ENCODE measurements at regions not wholly inside any gene's neighbourhood (a gene's known extent, or its start where the extent isn't known, plus 50 kb on each side); places are given as distances from the start of the nearest gene placed in this dataset.

DNA sequence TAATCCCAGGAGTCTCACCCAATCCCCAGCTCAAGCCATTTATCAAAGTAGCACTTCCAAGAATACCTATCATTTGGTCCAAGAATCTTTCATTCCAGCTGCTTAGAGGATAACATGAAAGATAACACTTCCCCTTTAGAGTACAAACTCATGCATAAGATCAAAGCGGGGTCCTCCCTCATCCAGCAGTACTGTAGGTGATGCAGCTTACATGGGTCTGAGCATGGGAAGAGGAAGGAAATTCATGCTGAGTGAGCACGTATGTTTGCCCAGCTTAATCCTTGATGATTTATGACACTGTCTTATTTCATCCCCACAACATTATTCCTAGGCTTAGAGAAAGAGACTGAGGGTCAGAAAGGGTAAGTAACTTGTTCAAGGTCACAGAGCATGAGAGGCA is 167.1 kb upstream of the GJB5 start:
- no peak for FAIRE-seq
- no peak for DNase-seq (ENCODE audit: insufficient read length, low spot score)
- TF ChIP-seq, protein P1, sequence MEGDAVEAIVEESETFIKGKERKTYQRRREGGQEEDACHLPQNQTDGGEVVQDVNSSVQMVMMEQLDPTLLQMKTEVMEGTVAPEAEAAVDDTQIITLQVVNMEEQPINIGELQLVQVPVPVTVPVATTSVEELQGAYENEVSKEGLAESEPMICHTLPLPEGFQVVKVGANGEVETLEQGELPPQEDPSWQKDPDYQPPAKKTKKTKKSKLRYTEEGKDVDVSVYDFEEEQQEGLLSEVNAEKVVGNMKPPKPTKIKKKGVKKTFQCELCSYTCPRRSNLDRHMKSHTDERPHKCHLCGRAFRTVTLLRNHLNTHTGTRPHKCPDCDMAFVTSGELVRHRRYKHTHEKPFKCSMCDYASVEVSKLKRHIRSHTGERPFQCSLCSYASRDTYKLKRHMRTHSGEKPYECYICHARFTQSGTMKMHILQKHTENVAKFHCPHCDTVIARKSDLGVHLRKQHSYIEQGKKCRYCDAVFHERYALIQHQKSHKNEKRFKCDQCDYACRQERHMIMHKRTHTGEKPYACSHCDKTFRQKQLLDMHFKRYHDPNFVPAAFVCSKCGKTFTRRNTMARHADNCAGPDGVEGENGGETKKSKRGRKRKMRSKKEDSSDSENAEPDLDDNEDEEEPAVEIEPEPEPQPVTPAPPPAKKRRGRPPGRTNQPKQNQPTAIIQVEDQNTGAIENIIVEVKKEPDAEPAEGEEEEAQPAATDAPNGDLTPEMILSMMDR (IDR thresholded peaks at IDR 0.05; ENCODE audit: insufficient read depth, missing control alignments): no peak

DNA sequence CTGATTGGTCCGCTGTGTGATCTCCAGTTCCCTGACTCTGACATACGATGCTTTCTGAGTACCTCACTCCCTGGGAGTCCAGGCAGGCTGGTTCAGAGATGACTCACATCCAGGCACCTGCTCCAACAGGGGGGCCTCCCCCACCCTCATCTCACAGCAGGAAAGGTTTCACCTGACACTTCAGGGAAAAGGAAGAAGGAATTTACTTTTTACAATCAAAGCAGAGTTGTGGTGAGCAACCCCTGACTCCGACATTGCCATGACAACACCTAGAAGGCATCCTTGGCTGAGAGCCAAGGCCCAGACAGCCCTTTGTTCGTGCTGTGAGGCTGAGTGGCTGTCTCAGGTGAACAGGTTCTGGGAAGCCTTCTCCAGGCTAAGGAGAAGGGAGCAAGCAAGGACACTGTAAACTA is 164.6 kb upstream of the GJB5 start:
- TF ChIP-seq, protein P1 (IDR thresholded peaks at IDR 0.05; ENCODE audit: insufficient read depth, missing control alignments): no peak
- DNase-seq (ENCODE audit: insufficient read length, low spot score): no peak
- FAIRE-seq: no peak

DNA sequence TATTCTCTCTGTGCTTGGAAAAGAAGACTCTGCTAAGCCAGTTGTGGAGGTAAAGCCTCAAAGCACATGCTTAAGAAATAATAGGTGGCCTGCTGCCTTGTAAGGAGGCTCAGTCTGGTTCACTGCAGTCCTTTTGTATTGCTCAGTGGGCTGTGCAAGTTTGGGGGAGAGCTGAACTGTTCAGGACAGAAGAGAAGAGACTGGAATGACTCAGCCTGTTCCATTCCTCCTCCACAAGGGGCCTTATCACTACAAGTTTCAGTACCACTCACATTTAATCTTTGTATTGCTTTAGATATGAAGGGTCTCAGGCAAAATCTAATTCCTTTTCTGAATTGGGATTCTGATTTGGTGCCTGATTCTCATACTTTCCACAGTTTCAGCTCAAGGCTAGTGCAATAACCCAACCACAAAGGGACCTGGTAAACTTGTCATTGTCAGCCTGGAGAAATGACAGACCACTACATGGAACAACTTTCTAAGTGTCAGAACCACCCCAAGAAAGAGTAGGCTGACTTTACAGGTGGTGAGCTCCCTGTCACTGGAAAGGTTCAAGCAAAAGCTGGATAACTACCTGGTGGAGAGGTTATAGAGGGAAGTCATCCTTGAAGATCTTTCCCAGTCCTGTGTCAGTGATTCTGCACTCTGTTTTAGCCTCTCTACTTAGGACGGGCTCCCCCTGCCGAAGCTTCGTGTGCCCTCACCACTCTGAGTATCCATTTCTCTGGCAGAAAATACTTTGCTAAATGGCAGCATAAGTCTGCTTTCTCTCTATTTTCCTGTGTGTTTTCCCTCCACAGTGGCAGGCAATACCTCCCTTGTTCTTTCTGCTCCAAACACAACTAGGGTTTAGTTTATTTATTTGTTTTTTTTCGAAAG is 162.9 kb upstream of the GJB5 start:
- no peak for FAIRE-seq
- TF ChIP-seq, protein P1 (IDR thresholded peaks at IDR 0.05; ENCODE audit: insufficient read depth, missing control alignments): peak; percentile 20
- DNase-seq (ENCODE audit: insufficient read length, low spot score): no peak

DNA sequence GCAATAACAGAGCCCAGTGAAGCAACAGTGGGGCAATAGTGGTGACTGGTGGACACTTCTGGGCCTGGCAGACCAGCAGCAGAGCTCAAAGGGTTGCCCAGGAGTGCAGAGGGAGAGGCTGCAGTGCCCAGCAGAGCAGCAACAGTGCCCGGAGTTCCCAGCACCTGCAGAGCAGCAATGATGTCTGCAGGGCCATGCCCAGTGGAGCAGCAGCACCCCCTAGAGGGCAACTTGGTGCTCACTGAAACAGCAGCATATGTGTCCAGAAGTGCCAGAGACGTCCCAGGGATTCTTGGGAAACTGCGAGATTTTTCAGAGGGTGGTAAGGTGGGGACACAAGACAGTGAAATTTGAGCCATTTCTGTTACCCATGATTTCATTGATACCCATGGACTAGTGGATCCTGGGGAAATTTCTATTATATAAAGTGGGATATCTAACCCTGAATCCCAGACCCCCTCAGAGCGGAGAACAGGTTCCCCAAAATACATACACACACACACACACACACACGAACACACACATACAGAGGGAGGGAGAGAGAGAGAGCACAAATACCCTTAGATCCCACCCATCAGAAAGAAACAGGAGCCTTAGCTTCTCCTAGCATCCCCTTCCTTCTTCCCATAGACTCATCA is 156.9 kb upstream of the GJB5 start:
- DNase-seq (ENCODE audit: insufficient read length, low spot score): no peak
- TF ChIP-seq, protein P1 (IDR thresholded peaks at IDR 0.05; ENCODE audit: insufficient read depth, missing control alignments): peak; percentile 86
- no peak for FAIRE-seq

DNA sequence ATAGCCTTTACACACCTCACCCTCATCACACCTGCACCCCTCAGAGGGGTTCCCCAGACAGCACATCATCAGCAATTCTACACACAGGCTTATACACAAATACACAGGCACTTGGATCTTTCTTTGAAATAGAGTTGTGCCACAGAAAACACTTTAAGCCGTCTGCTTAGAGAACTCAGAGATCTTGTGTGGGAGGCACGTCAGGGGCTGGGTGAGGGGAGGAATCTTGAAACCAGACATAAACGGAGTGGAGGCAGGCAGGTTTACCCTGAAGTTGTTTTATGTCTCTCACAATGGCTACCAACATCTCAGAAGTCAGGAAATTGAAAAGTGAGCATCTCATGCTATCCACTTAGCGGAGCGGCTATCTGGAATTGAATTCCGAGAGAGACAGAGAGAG is 151.9 kb upstream of the GJB5 start:
- TF ChIP-seq, protein P1 (IDR thresholded peaks at IDR 0.05; ENCODE audit: insufficient read depth, missing control alignments): no peak
- no peak for DNase-seq (ENCODE audit: insufficient read length, low spot score)
- no peak for FAIRE-seq

DNA sequence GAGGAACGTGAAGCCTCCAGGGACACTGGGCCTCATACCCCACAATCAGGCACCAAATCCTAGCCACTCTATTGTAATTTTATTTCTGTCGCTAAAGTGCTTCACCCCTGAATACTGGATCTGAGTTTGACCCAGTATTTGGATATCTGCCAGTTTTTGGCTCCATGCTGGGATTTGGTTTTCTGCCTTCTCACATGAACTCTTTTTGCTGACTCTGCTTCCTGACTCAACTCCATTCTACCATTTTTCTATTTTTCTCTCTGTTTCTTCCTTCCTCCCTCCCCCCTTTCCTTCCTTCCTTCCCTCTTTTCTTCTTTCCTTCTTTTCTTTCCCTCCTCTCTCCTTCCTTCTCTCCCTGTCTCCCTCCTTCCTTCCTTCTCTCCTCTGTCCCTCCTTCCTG is 151.3 kb upstream of the GJB5 start:
- FAIRE-seq (no peak), DNase-seq (ENCODE audit: insufficient read length, low spot score) (no peak)
- TF ChIP-seq, protein P1 (IDR thresholded peaks at IDR 0.05; ENCODE audit: insufficient read depth, missing control alignments): no peak

DNA sequence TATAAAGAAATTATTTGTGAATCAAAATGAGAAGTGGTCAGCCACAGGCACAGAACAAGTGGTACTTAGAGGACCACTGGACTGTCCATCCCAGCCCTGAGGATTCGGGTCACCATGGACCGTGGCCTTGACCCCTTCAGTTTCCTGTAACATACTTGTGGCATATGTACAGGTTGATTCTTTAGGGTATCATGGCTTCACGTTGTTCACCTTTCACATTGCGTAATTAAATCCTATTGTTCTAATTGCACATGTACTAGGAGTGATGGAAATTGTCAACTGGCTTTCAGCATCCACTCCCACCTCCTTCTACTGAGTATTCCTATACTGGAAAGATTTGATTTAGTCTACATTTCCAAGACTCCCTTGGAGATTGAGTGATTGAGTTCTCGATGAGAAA is 148.3 kb upstream of the GJB5 start:
- FAIRE-seq: no peak
- DNase-seq (ENCODE audit: insufficient read length, low spot score): no peak
- TF ChIP-seq, protein P1 (IDR thresholded peaks at IDR 0.05; ENCODE audit: insufficient read depth, missing control alignments): no peak
